Vagina (tissue), 2 donors: ENCODE measurements at regions not wholly inside any gene's neighbourhood (a gene's known extent, or its start where the extent isn't known, plus 50 kb on each side); places are given as distances from the start of the nearest gene placed in this dataset.

Experiments used
- DNase-seq, 2 donors: peaks; one replicate each; pipeline ENCODE4 v3.0.0-alpha.2; 2017; ENCODE audit errors: extremely low spot score in 2 of 2
- H3K27ac ChIP-seq: fragments of 200-600 bp; sonication (generic); one replicate; pipeline ENCODE4 v1.5.1; 2019
- H3K27me3 ChIP-seq: fragments of 200-600 bp; sonication (generic); one replicate; pipeline ENCODE4 v1.5.1; 2019
- H3K36me3 ChIP-seq, 2 donors: fragments of 200-600 bp; sonication (generic); one replicate each; pipeline ENCODE4 v1.5.1; 2017 to 2019
- H3K4me1 ChIP-seq: fragments of 200-600 bp; sonication (generic); one replicate; pipeline ENCODE4 v1.5.1; 2019
- H3K4me3 ChIP-seq, 2 donors: fragments of 200-600 bp; sonication (generic); 1 replicate in 1 of 2; 2 replicates in 1 of 2; pipeline ENCODE4 v1.5.1; 2016 to 2019
- H3K9me3 ChIP-seq: fragments of 200-600 bp; sonication (generic); one replicate; pipeline ENCODE4 v1.5.1; 2019
- POLR2A ChIP-seq, 2 donors: fragments of 450-650 bp; IDR thresholded peaks; one replicate each; pipeline ENCODE4 v1.6.1; 2017; ENCODE audit warnings: antibody characterized with exemption in 2 of 2, mild to moderate bottlenecking in 2 of 2, moderate library complexity in 2 of 2
- POLR2AphosphoS5 ChIP-seq, 2 donors: sonication (generic); formaldehyde crosslinking; IDR thresholded peaks; one replicate each; pipeline ENCODE4 v1.9.0; 2017; ENCODE audit warnings: antibody characterized with exemption in 2 of 2, mild to moderate bottlenecking in 2 of 2, low read depth in 1 of 2; ENCODE audit not compliant: insufficient read depth in 1 of 2
- intact Hi-C: fragments of 100-400 bp; cut with DNase I; formaldehyde crosslinking; loops from one replicate; pipeline ENCODE4 v1.15.1; 2023
- TF ChIP-seq, protein P1 (sequence below), 3 experiments: fragments of 450-650 bp in 2 of 3; fragments of 200-600 bp in 1 of 3; sonication (generic) in 1 of 3; IDR thresholded peaks; one replicate each; pipeline ENCODE4 v1.5.1; 2017 to 2019; ENCODE audit warnings: antibody characterized with exemption in 3 of 3, mild to moderate bottlenecking in 2 of 3, moderate library complexity in 2 of 3

DNA sequence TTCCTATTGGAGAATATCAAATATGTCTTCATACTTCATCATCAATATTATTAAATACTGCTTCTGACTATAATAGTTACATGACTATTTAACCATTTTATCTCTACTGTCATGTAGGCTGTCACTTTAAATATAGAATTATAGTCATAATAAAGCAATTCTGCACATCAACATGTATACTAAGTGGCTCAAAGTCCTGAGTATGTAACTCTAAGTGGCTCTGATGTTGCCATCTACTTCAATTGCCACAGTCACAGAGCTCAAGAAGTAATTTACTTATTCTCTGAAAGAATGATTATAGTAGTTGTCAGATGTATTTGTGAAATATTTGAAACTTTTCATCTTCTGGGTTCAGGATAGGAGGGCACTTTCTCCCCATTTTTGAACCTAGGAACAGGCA, 202.3 kb downstream of the KITLG start:
- intact Hi-C loops, result no loop called here
- TF ChIP-seq, protein P1, sequence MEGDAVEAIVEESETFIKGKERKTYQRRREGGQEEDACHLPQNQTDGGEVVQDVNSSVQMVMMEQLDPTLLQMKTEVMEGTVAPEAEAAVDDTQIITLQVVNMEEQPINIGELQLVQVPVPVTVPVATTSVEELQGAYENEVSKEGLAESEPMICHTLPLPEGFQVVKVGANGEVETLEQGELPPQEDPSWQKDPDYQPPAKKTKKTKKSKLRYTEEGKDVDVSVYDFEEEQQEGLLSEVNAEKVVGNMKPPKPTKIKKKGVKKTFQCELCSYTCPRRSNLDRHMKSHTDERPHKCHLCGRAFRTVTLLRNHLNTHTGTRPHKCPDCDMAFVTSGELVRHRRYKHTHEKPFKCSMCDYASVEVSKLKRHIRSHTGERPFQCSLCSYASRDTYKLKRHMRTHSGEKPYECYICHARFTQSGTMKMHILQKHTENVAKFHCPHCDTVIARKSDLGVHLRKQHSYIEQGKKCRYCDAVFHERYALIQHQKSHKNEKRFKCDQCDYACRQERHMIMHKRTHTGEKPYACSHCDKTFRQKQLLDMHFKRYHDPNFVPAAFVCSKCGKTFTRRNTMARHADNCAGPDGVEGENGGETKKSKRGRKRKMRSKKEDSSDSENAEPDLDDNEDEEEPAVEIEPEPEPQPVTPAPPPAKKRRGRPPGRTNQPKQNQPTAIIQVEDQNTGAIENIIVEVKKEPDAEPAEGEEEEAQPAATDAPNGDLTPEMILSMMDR (IDR thresholded peaks at IDR 0.05), result no peak
- no peak for TF ChIP-seq POLR2AphosphoS5 (IDR thresholded peaks at IDR 0.05; ENCODE audit: insufficient read depth in 1 of 2, low read depth in 1 of 2)
- no peak for TF ChIP-seq POLR2A (IDR thresholded peaks at IDR 0.05)
- no peaks in the 10 kb centered on the region for H3K9me3 ChIP-seq
- H3K27ac ChIP-seq, result no peak overlapping the region
- H3K27me3 ChIP-seq, result no peaks in the 10 kb centered on the region
- no peak for DNase-seq
- no peak overlapping the region for H3K4me3 ChIP-seq
- H3K36me3 ChIP-seq, result no peaks in the 10 kb centered on the region
- H3K4me1 ChIP-seq, result no peaks in the 10 kb centered on the region

DNA sequence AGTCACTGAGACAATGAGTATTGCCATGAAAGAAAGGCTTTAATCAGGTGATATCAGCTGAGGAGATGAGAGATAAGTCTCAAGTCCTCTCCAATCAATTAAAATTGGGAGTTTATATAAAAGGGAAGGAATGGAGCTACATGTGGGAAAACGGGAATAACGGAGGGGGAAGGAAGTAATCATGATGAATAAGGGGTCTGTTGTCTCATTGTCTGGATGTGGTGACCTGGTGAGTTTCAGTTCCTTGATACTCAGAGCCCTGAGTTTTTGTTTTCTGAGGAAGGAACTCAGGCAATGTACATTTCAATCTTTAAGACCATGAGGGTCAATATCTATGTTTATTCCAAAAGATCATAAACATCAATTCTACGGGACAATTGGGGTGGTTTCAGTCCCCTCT, 198.8 kb downstream of the KITLG start:
- Histone ChIP-seq H3K36me3 (no peaks in the 10 kb centered on the region), H3K27me3 (no peaks in the 10 kb centered on the region), H3K9me3 (no peaks in the 10 kb centered on the region), H3K4me1 (no peaks in the 10 kb centered on the region), H3K4me3 (no peak overlapping the region), H3K27ac (no peak overlapping the region)
- DNase-seq, result no peak
- intact Hi-C loops, result no loop called here
- TF ChIP-seq, protein P1 (IDR thresholded peaks at IDR 0.05), result no peak
- no peak for TF ChIP-seq POLR2A (IDR thresholded peaks at IDR 0.05)
- no peak for TF ChIP-seq POLR2AphosphoS5 (IDR thresholded peaks at IDR 0.05; ENCODE audit: insufficient read depth in 1 of 2, low read depth in 1 of 2)

DNA sequence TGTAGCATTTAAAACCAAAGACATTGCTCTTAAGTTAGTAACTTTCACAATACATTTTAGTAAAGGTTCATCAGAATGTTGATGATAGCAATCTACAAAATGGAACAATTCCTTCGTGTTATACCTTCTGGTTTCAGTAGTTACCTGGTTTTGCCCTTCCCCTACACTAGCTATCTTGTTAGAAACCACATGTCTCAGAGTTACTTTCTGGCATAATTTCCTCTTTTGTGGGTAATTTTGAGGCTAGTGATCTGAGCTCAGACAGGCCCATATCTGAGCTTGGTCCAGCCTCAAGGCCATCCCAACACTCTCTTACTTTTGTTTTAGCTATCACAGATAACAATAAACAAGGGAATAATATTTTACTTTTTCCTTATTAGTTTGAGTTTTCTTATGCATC, 196.9 kb downstream of the KITLG start:
- Histone ChIP-seq H3K36me3 (no peaks in the 10 kb centered on the region), H3K27me3 (no peaks in the 10 kb centered on the region), H3K4me3 (no peak overlapping the region), H3K9me3 (no peaks in the 10 kb centered on the region), H3K4me1 (no peaks in the 10 kb centered on the region), H3K27ac (no peak overlapping the region)
- TF ChIP-seq POLR2AphosphoS5 (IDR thresholded peaks at IDR 0.05; ENCODE audit: insufficient read depth in 1 of 2, low read depth in 1 of 2) (no peak), POLR2A (IDR thresholded peaks at IDR 0.05) (no peak)
- TF ChIP-seq, protein P1 (IDR thresholded peaks at IDR 0.05), result no peak
- intact Hi-C loops, result no loop called here
- DNase-seq, result no peak

DNA sequence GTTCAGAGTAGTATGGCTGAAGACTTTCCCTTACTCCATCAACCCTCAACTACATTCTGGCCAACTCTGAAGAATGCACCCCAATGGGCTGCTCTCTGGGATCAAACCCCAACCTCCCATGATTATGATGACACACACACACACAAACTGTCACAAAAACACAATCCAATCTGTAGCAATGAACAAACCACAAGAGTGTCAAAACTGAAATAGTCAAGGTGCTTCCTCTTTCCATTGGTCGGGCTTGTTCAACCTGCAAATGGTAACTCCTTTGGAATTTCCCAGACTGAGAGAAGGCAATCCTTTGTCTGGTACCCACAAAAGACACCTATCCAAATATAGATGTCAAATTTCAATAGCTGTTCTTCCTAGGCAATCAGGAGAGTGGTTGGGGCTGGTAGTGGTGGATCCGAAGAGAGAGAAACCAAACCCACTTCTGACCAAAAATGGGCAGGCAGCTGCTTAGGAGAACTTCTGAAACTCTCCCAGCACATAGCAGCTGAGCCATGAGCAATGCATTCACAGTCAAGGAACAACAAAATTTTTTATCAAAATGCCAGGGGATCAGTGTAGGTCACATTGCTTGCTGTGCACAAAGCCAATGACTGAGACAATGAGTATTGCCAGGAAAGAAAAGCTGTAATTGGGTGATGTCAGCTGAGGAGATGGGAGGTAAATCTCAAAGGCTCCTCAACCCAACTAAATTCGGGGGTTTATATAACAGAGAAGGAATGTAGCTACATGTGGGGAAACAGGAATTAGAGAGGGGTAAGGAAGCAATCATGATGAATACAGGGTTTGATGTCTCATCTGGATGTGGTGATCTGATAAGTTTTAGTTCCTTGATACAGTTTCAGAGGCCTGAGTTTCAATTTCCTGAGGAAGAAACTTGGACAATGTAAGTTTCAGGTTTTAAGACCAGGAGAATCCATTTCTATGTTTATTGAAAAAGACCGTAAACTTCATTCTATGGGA, 191.4 kb downstream of the KITLG start:
- peaks cover 12% of the 10 kb centered on the region for H3K4me1 ChIP-seq
- no peak for DNase-seq
- H3K4me3 ChIP-seq, result no peak overlapping the region
- no peaks in the 10 kb centered on the region for H3K9me3 ChIP-seq
- H3K36me3 ChIP-seq, result no peaks in the 10 kb centered on the region
- no peaks in the 10 kb centered on the region for H3K27me3 ChIP-seq
- H3K27ac ChIP-seq, result no peak overlapping the region
- intact Hi-C loops, result loop anchor here (5.0 kb wide), 1 partner anchor 1273 kb away; no protein-coding TSS in a partner anchor
- TF ChIP-seq, protein P1 (IDR thresholded peaks at IDR 0.05), result no peak
- no peak for TF ChIP-seq POLR2AphosphoS5 (IDR thresholded peaks at IDR 0.05; ENCODE audit: insufficient read depth in 1 of 2, low read depth in 1 of 2)
- TF ChIP-seq POLR2A (IDR thresholded peaks at IDR 0.05), result no peak

DNA sequence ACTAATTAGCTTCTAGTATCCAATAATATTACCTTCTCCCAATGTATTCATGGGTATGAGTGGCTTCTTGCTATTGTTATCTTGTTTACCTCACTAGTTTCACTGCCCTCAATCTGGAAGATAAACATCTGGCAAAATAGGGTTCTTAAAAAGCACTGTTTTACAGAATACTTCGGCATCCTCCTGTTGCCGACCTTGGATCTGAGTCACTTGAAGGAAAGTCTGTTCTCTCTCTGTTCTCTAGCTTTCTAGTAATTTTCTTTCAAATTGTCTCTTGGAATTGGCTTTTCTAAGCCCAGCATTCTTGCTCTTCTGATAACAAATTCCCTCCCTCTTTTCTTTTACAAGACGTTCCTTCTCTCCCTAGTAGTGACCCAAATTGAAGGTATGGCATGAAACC, 189.5 kb downstream of the KITLG start:
- H3K4me1 ChIP-seq, result peaks cover 12% of the 10 kb centered on the region
- H3K36me3 ChIP-seq, result no peaks in the 10 kb centered on the region
- no peak for TF ChIP-seq POLR2AphosphoS5 (IDR thresholded peaks at IDR 0.05; ENCODE audit: insufficient read depth in 1 of 2, low read depth in 1 of 2)
- TF ChIP-seq, protein P1 (IDR thresholded peaks at IDR 0.05), result no peak
- no peak for TF ChIP-seq POLR2A (IDR thresholded peaks at IDR 0.05)
- intact Hi-C loops, result no loop called here
- no peak for DNase-seq
- no peaks in the 10 kb centered on the region for H3K27me3 ChIP-seq
- no peaks in the 10 kb centered on the region for H3K9me3 ChIP-seq
- H3K4me3 ChIP-seq, result no peak overlapping the region
- no peak overlapping the region for H3K27ac ChIP-seq
